ENCODE measurements at regions not wholly inside any gene's neighbourhood (a gene's known extent, or its start where the extent isn't known, plus 50 kb on each side); places are given as distances from the start of the nearest gene placed in this dataset.
"Not testable (repeated sequence)": the region's sequence is repeated elsewhere in the genome, so short reads cannot be mapped to it uniquely, and the experiment has no call there.

- DNase-seq (ENCODE audit: low spot score) = no peak
Measured at GRCh38 chr21:14683063-14683462, 136.9 kb upstream of the SAMSN1 start.

GRCh38 chr21:14678973-14679574, 133.0 kb upstream of the SAMSN1 start:
- no peak for DNase-seq (ENCODE audit: low spot score)

- no peak for DNase-seq (ENCODE audit: low spot score)
Measured at GRCh38 chr21:14677639-14678179, 131.6 kb upstream of the SAMSN1 start.

GRCh38 chr21:14677013-14677412, 130.9 kb upstream of the SAMSN1 start:
- no peak for DNase-seq (ENCODE audit: low spot score)

GRCh38 chr21:14675774-14676530, 129.8 kb upstream of the SAMSN1 start:
- no peak for DNase-seq (ENCODE audit: low spot score)

GRCh38 chr21:14673649-14674048, 127.5 kb upstream of the SAMSN1 start:
- DNase-seq (ENCODE audit: low spot score) = no peak

GRCh38 chr21:14672466-14672865, 126.4 kb upstream of the SAMSN1 start:
- no peak for DNase-seq (ENCODE audit: low spot score)

GRCh38 chr21:14670409-14670808, 124.3 kb upstream of the SAMSN1 start:
- no peak for DNase-seq (ENCODE audit: low spot score)

GRCh38 chr21:14669092-14669491, 123.0 kb upstream of the SAMSN1 start:
- DNase-seq (ENCODE audit: low spot score) = not testable (repeated sequence)

- DNase-seq (ENCODE audit: low spot score) = no peak
Measured at GRCh38 chr21:14657241-14658008, 111.3 kb upstream of the SAMSN1 start.

- no peak for DNase-seq (ENCODE audit: low spot score)
Measured at GRCh38 chr21:14646893-14647292, 100.8 kb upstream of the SAMSN1 start.

- no peak for DNase-seq (ENCODE audit: low spot score)
Measured at GRCh38 chr21:14645702-14646101, 99.6 kb upstream of the SAMSN1 start.

- no peak for DNase-seq (ENCODE audit: low spot score)
Measured at GRCh38 chr21:14632359-14632758, 86.2 kb upstream of the SAMSN1 start.

GRCh38 chr21:14630556-14631069, 84.5 kb upstream of the SAMSN1 start:
- no peak for DNase-seq (ENCODE audit: low spot score)

- no peak for DNase-seq (ENCODE audit: low spot score)
Measured at GRCh38 chr21:14629461-14629860, 83.3 kb upstream of the SAMSN1 start.

- DNase-seq (ENCODE audit: low spot score) = not testable (repeated sequence)
Measured at GRCh38 chr21:14623079-14623478, 77.0 kb upstream of the SAMSN1 start.

- DNase-seq (ENCODE audit: low spot score) = no peak
Measured at GRCh38 chr21:14620152-14620551, 74.0 kb upstream of the SAMSN1 start.

GRCh38 chr21:14617871-14618270, 71.8 kb upstream of the SAMSN1 start:
- DNase-seq (ENCODE audit: low spot score) = no peak

- DNase-seq (ENCODE audit: low spot score) = no peak
Measured at GRCh38 chr21:14617040-14617393, 70.9 kb upstream of the SAMSN1 start.

- DNase-seq (ENCODE audit: low spot score) = no peak
Measured at GRCh38 chr21:14616380-14617039, 70.4 kb upstream of the SAMSN1 start.

GRCh38 chr21:14615359-14615974, 69.4 kb upstream of the SAMSN1 start:
- no peak for DNase-seq (ENCODE audit: low spot score)

- no peak for DNase-seq (ENCODE audit: low spot score)
Measured at GRCh38 chr21:14614287-14614686, 68.2 kb upstream of the SAMSN1 start.

Data from hematopoietic multipotent progenitor cell treated with erythropoietin and hydrocortisone succinate and interleukin-3 and kit ligand, for 15 days (in vitro differentiated cells).